Gastrocnemius medialis (tissue), 4 donors: ENCODE measurements at regions not wholly inside any gene's neighbourhood (a gene's known extent, or its start where the extent isn't known, plus 50 kb on each side); places are given as distances from the start of the nearest gene placed in this dataset.

ENCODE experiments used
- POLR2A ChIP-seq, 2 donors: fragments of 450-650 bp; IDR thresholded peaks; one replicate each; pipeline ENCODE4 v1.6.1; 2017; ENCODE audit warnings: antibody characterized with exemption in 2 of 2, mild to moderate bottlenecking in 2 of 2, moderate library complexity in 2 of 2
- TF ChIP-seq, protein P1 (sequence below), 5 experiments: fragments of 450-650 bp in 3 of 5; fragments of 200-600 bp in 2 of 5; sonication (generic) in 2 of 5; IDR thresholded peaks in 4 of 5; conservative IDR thresholded peaks in 1 of 5; 1 replicate in 4 of 5; 2 replicates in 1 of 5; pipeline ENCODE4 v1.5.1; 2016 to 2019; ENCODE audit warnings: antibody characterized with exemption in 5 of 5, mild to moderate bottlenecking in 3 of 5, moderate library complexity in 3 of 5

DNA sequence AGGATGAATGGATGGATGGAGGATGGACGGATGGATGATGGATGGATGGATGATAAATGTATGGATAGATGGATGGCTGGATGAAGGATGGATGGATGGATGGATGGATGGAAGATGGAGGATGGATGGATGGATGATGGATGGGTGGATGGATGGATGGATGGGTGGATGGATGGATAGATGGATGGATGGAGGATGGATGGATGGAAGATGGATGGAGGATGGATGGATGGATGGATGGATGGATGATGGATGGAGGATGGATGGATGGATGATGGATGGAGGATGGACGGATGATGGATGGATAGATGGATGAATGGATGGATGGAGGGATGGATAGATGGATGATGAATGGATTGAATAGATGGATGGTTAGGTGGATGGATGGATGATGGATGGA is 210.6 kb upstream of the IGF1R start:
- TF ChIP-seq, protein P1, sequence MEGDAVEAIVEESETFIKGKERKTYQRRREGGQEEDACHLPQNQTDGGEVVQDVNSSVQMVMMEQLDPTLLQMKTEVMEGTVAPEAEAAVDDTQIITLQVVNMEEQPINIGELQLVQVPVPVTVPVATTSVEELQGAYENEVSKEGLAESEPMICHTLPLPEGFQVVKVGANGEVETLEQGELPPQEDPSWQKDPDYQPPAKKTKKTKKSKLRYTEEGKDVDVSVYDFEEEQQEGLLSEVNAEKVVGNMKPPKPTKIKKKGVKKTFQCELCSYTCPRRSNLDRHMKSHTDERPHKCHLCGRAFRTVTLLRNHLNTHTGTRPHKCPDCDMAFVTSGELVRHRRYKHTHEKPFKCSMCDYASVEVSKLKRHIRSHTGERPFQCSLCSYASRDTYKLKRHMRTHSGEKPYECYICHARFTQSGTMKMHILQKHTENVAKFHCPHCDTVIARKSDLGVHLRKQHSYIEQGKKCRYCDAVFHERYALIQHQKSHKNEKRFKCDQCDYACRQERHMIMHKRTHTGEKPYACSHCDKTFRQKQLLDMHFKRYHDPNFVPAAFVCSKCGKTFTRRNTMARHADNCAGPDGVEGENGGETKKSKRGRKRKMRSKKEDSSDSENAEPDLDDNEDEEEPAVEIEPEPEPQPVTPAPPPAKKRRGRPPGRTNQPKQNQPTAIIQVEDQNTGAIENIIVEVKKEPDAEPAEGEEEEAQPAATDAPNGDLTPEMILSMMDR (IDR thresholded peaks at IDR 0.05 in 4 of 5, conservative IDR thresholded peaks at IDR 0.05 in 1 of 5), result no peak
- no peak for TF ChIP-seq POLR2A (IDR thresholded peaks at IDR 0.05)
